GM19240 (cell line): ENCODE measurements at regions not wholly inside any gene's neighbourhood (a gene's known extent, or its start where the extent isn't known, plus 50 kb on each side); places are given as distances from the start of the nearest gene placed in this dataset.

Experiments used
- DNase-seq: peaks from one replicate; pipeline ENCODE4 v3.0.0; 2011; ENCODE audit warnings: low spot score; ENCODE audit not compliant: insufficient read length

DNA sequence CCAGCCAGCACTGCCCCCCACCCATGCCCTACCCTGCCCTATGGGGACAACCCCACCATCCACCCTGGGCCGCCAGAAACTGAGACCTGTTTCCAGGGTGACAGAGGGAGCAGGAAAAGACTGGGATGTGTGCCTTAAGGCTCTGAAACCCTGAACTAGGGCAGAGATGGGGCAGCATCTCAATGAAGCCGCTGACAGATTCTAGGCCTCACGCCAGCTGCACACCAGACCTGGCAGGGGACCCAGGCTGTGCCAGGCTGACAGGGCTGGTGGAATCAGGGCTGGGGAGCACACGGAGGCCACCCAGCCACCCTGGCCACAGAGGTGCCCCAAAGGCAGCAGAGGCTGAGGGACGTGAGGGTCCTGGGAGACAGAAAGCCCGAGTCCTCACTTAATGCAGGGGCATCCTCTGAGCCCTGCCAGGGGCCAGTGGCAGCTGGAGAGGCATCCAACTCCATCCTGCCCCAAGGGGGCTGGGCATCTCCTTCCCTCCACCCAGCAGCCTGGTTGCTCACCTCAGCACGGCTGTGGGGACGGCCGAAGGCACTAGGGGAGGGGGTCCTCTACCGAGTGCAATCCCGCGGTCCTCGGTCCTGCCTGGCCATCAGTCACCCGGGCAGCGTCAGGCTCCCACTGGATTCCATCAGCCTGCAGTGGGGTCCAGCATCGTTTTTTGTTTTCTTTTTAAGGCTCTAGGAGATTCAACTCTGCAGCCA, 169.2 kb downstream of the ZFP36L2 start:
- no peak for DNase-seq

GRCh38 chr2:43055985-43056384, 170.4 kb downstream of the ZFP36L2 start:
- DNase-seq: no peak

DNA sequence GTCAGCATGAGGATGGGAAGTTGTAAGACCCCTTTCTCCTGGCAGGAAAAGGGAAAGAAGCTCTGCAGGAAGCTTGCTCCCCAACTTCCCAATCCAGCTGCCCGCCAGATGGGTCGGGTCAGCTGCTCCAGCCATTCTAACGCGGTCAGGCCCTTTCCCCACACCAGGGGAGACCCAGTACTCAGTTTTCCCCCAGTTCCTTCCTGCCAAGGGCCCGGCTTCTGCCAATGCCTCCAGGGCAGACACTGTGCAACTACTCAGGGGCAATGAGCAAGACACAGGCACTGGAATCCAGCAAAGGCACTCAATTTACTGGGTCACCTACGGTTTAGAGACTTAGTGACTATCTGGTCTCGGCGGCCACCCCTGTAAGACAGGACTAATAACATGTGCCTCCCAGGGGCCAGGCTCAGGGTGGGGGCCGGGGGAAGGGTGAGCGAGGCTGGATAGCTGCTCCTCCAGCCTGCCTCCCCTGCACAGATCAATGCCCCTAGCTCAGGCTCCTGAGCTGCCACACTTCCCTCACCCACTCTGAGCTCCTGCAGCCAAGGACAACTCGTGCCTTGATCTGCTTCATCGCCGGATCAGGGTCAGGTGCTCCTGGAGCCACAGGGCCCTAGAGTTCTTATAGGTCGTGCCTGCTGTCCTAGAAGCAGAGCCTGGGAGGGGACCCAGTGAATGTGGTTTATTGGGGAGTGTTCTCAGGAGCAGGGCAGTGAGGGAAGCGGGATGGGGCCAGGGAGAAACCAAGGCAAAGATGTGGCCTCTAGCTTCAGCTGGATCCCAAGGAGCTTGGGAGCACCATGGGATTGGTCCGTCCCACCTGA, 171.1 kb downstream of the ZFP36L2 start:
- DNase-seq: no peak

DNA sequence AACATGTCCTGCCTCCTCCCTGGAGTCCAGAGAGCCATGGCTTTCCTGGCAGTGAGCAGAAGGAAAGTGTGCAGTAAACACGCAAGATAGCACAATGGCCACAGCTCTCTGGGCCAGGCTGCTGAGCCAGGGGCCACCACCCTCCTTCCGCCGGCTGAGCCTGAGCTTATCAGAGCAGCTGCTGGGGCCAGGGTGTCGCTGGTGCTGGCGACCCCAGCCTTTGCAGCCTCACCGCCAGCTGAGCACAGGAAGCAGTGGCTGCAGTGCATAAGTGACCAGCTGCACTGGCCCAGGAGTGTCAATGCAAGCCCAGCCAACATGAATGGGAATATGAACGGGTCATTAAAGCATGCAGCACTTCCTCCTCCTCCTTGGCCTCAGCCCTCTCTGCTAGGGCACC, 172.0 kb downstream of the ZFP36L2 start:
- no peak for DNase-seq

- DNase-seq: no peak
These were observed 173.5 kb downstream of the ZFP36L2 start for GRCh38 chr2:43052944-43053306.

GRCh38 chr2:43052204-43052943, 174.0 kb downstream of the ZFP36L2 start:
- DNase-seq: no peak

GRCh38 chr2:43051338-43051737, 175.1 kb downstream of the ZFP36L2 start:
- DNase-seq: no peak

DNA sequence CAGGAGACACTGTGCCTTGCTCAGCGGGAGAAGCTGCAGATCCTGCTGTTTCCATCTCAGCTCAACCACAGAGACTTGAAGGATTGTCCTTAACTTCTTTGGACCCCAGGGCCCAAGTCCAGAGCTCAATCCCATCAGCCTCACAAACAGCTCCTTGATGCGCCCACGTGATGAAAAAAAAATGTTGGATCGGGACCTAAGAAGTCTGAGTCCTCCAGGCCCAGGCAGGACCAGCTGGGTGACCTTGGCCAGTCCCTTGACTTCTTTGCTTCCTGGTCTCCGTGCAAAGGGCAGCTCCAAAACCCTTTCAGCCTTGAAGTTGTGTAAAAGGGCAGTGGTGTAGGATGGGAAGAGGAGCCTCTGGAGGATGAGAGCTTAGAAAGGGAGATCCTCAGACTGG, 175.5 kb downstream of the ZFP36L2 start:
- DNase-seq: no peak

DNA sequence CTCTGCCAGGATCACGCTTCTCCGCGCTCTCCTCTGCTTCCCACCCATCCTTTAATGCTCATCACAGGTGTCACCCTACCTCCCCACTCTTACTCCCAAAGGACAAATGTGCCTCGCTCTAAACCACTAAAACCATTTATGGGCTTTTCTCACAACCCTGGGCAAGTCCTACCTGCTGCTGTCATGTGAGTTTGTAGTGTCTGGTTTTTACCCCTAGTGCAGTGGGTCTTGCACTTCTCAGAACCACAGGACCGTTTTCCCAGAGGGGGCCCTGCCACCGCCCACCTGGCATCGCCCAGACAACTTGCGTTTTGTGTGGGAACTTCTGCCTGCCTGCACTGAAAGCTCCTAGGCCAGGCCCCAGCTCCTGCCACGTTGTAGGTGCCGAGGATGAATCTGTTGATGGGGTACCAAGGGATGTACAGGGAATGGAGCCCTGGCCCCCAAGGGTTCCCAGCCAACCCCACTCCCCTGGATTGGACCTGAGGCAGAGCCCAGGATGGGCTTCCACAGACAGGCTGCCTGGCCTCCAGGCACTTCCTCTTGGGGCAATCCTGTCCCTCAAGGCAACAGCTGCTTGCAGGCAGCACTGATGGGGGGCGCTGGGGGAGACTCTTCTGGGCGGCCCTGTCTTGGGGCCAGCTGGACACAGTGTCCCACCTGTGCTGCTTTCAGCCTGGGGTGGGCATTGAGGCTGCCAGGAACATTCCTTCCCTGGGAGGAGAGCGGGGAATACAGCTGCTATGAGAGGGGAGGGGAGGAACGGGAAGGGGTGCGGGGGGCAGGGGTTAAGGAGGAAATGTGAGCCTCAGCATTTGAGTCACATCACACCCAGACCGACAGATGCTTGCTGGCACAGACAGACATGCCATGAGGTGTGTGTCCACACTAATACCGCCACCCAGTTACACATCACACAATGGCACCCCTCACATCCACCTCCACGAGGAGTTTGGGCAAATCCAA, 176.3 kb downstream of the ZFP36L2 start:
- DNase-seq: no peak

GRCh38 chr2:43047187-43047780, 179.1 kb downstream of the ZFP36L2 start:
- DNase-seq: no peak

DNA sequence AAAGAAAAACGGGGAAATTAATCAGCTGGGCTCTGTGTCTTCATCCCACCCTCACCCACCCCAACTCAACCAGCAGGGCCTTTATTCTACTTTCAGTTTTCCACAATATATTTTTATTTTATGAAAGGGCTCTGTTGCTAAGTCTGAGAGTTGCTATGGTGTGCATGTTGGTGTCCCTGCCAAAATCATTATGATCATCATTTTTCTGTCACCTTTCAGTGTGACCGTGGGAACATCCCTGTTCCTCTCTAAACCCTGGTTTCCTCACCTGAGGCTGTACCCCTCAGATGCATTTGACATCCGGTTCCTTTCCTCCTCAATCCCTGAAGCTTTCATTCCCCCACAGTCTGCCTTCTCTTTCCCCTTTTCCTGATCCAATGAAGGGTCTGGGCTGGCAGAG, 180.5 kb downstream of the ZFP36L2 start:
- no peak for DNase-seq

GRCh38 chr2:43044093-43044681, 182.2 kb downstream of the ZFP36L2 start:
- no peak for DNase-seq

GRCh38 chr2:43043553-43043870, 182.9 kb downstream of the ZFP36L2 start:
- DNase-seq: no peak

DNA sequence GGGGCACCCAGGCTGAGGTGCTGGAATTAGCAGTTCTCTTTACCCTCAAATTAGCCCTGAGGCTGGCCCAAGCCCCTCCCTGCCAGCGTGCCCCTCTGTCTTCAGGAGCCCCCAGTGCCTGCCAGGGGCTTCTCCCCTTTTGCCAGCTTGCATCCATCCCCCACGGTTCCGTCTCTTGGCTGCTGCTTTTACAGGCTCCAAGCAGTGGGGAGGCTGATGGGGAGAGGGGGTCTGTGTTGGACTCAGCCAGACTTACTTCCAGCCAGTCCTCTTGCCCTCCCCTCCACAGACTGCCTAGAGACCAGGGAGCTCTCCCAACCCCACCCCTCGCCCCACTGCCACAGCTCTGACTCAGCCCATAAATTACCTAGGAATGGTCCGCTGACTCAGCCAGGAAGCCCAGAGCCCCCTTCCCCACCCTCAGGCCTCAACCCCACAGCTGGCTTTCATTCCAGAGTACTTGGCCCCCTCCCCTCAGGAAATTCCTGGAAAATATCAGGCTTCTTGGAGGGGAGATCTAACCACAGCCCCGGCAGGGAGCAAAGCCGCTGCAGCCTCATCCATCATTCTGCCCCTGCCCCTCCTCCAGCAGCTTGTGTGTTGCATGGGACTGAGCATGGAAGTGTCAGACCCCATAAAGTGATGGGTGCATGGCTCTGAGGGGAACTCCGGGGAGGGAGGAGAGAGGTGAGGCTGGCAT, 184.6 kb downstream of the ZFP36L2 start:
- DNase-seq: no peak

DNA sequence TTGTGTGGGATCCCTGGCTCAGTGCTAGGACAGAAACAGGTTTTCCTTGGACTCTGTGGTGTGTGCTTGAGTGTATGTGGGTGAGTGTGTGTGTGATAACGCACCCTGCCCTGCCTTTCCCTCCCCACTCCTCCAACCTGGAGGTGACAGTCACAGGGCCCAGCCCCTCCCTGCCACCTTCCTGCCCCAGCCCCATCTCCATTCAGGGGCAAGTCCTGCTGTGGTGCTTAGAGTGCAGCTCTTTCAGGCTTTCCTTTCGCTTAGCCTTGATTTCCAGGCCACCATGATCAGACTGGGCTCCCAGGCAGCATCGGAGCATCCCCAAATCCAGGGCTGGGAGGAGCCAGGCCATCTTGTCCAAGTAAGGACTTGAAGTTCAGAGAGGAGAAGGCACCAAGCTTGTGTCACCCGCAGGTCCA, 185.2 kb downstream of the ZFP36L2 start:
- DNase-seq: no peak

- peak; percentile 30 for DNase-seq
These were observed 186.1 kb downstream of the ZFP36L2 start for GRCh38 chr2:43040084-43040854.

DNA sequence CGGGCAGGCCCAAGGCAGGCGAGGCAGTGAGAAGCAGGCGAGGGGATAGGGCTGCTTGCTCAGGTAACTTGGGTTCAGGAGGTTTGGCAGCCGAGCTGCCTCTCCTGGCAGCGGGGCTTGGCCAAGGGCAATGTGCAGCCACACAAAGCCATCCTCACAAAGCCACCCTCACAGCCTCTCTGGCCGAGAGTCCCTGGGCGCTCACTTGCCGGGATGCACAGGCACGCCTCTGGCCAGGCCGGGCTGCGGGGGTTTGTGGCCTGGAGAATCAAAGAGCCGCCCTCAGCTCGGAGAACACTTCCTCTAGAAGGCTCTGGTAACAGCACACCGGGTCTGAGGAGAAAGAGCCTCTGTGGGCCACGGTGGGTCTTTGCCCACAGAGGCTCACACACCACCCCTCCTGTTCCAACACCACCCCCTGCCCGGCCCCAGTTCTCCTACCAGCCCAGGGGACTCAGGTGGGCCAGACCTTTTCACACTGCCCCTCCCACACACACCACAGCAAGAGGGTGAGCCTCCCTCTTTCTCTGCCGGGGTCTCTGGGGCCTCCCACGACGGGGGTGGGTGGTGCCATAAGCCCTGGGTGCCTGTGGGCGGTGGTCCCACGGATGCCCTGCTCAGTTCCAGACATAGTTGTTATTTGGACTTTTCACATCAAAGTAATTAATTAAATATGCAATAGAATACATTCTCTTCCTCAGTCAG, 186.9 kb downstream of the ZFP36L2 start:
- DNase-seq: no peak

GRCh38 chr2:43038696-43039094, 187.7 kb downstream of the ZFP36L2 start:
- no peak for DNase-seq
